ENCODE measurements at regions not wholly inside any gene's neighbourhood (a gene's known extent, or its start where the extent isn't known, plus 50 kb on each side); places are given as distances from the start of the nearest gene placed in this dataset.

GRCh38 chr3:124584552-124585391 is 145.5 kb upstream of the UMPS start:
- peak overlapping the region; percentile 45 for H3K4me3 ChIP-seq (ENCODE audit: control insufficient read depth, low read depth, low read length)
- no peak for DNase-seq (ENCODE audit: low read depth)
- TF ChIP-seq, protein P1, sequence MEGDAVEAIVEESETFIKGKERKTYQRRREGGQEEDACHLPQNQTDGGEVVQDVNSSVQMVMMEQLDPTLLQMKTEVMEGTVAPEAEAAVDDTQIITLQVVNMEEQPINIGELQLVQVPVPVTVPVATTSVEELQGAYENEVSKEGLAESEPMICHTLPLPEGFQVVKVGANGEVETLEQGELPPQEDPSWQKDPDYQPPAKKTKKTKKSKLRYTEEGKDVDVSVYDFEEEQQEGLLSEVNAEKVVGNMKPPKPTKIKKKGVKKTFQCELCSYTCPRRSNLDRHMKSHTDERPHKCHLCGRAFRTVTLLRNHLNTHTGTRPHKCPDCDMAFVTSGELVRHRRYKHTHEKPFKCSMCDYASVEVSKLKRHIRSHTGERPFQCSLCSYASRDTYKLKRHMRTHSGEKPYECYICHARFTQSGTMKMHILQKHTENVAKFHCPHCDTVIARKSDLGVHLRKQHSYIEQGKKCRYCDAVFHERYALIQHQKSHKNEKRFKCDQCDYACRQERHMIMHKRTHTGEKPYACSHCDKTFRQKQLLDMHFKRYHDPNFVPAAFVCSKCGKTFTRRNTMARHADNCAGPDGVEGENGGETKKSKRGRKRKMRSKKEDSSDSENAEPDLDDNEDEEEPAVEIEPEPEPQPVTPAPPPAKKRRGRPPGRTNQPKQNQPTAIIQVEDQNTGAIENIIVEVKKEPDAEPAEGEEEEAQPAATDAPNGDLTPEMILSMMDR (IDR thresholded peaks at IDR 0.05; ENCODE audit: control insufficient read depth, insufficient read depth, low read depth, low read length, missing control alignments): no peak

DNA sequence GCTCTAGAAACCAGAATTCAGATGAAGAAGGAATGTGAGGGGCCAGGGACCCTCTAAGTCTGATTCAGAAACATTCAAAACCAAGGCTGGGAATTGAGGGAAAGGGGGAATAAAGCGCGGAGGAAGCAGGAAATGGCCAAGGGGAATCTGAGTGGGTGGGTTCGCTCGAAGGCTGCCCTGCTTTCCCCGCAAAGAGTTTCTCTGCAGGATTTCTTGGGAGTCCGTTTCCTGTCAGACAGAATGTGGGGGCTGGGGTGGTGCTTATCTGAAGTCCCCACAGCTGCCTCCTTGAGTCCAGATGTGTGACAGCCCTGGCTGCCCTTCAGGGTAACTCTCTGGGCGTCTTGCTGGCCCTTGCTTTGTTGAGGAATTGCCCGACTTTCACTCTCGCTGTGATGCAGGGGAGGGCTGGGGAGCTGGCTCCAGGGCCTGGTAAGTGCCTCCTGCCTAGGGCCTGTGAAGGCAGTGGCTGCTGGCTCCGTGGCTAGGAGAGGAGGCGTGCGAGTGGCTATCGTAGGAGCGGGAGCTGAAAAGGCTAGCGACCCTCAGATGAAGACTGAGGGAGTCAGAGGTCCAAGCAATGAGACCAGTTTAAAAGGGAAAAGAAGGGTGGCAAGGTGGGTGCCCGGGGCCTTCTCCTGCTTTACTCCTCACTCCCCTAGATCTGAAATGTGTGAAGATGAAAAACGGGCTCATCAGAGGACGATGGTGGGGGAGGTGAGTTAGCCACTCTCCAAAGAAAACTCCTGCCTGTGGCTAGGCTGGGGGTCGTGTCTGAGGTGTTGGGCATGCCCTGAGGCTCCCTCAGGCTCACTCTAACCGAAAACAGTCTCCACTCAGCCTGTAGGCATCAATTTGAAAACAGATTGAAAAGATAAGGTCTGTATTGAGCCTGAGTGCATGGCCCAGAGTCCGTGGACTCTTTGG is 143.9 kb upstream of the UMPS start:
- no peak overlapping the region for H3K4me3 ChIP-seq (ENCODE audit: control insufficient read depth, low read depth, low read length)
- no peak for DNase-seq (ENCODE audit: low read depth)
- TF ChIP-seq, protein P1 (IDR thresholded peaks at IDR 0.05; ENCODE audit: control insufficient read depth, insufficient read depth, low read depth, low read length, missing control alignments): no peak

DNA sequence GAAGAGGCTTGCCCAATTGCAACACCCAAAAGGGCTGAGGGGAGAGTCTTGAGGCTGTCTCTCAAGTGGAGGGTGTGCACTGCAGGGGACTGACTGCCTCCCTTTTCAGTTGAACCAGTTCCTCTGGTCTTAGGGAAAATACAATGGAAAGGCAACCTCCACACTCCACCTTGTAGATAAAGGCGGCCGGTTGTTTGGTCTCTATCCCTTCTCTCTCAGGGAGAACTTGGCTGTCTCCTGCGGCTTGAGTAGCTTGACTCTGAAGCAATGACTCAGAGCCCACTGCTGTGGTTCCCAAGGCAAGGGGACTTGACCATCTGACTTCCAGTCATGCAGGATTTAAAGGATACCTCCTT is 143.2 kb upstream of the UMPS start:
- TF ChIP-seq, protein P1 (IDR thresholded peaks at IDR 0.05; ENCODE audit: control insufficient read depth, insufficient read depth, low read depth, low read length, missing control alignments): no peak
- no peak overlapping the region for H3K4me3 ChIP-seq (ENCODE audit: control insufficient read depth, low read depth, low read length)
- DNase-seq (ENCODE audit: low read depth): no peak

- TF ChIP-seq, protein P1 (IDR thresholded peaks at IDR 0.05; ENCODE audit: control insufficient read depth, insufficient read depth, low read depth, low read length, missing control alignments): no peak
- H3K4me3 ChIP-seq (ENCODE audit: control insufficient read depth, low read depth, low read length): no peak overlapping the region
- no peak for DNase-seq (ENCODE audit: low read depth)
Observed at GRCh38 chr3:124588036-124588435, 142.2 kb upstream of the UMPS start.

DNA sequence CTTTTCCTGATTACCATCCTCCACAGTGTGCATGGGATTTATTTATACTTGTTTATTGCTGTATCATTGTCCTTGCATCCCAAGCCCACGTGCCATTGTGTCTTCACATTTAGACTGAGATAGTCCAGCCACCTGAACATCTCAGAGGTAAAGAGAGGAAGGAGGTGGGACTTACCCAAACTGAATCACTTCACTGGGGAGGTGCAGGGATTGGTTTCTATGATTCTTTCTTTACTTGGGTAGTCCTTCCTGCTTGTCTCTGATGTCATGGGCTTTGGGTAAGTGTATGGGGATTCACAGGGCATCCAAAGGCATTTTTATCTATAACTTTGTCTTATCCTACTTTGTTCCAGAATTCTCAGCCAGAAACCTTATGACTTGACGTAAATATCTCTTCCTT is 141.5 kb upstream of the UMPS start:
- TF ChIP-seq, protein P1 (IDR thresholded peaks at IDR 0.05; ENCODE audit: control insufficient read depth, insufficient read depth, low read depth, low read length, missing control alignments): no peak
- no peak overlapping the region for H3K4me3 ChIP-seq (ENCODE audit: control insufficient read depth, low read depth, low read length)

DNA sequence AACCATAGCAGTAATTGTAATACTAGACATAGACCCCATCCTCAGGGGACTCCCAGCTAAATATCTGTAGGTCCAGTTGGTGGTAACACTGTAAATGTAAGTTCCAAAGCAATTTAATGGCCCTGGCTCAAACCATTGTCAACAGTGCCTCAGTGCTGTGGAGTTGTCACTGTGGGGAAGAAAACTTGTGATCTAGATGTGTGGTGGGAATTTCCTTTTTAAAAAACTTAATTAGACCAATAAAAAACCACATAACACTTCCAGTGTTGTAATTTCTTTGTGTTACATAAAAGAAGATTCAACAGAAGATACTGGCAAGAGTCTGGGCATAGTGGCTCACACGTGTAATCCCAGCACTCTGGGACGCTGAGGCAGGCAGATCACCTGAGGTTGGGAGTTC is 138.6 kb upstream of the UMPS start:
- TF ChIP-seq, protein P1 (IDR thresholded peaks at IDR 0.05; ENCODE audit: control insufficient read depth, insufficient read depth, low read depth, low read length, missing control alignments): no peak
- no peak for DNase-seq (ENCODE audit: low read depth)
- no peak overlapping the region for H3K4me3 ChIP-seq (ENCODE audit: control insufficient read depth, low read depth, low read length)

More for the DNA sequence above, 141.5 kb upstream of the UMPS start:
- DNase-seq (ENCODE audit: low read depth): no peak
